DND-41 (cell line): ENCODE measurements at regions not wholly inside any gene's neighbourhood (a gene's known extent, or its start where the extent isn't known, plus 50 kb on each side); places are given as distances from the start of the nearest gene placed in this dataset.

Experiments
- ATAC-seq: fragments of 200-7000 bp; cut with Tn5 transposase; 3 replicates; pipeline ENCODE4 v1.9.1; 2021; ENCODE audit warnings: low read depth; ENCODE audit not compliant: insufficient read depth
- DNase-seq: peaks from one replicate; pipeline ENCODE4 v3.0.0-alpha.2; 2020
- H2AFZ ChIP-seq: 2 replicates; pipeline ENCODE4 v1.6.0; 2012; ENCODE audit warnings: low read depth, low read length
- H3K27ac ChIP-seq: 2 replicates; pipeline ENCODE4 v1.5.1; 2012; ENCODE audit warnings: low read length, inconsistent platforms
- H3K27me3 ChIP-seq: fragments of 200-600 bp; sonication (generic); 2 replicates; pipeline ENCODE4 v1.6.0; 2012; ENCODE audit warnings: low read length, mild to moderate bottlenecking, inconsistent platforms; ENCODE audit not compliant: insufficient read depth, poor library complexity
- H3K36me3 ChIP-seq: 2 replicates; pipeline ENCODE4 v1.5.1; 2012; ENCODE audit warnings: low read length, inconsistent platforms; ENCODE audit not compliant: insufficient read depth
- H3K4me1 ChIP-seq: 2 replicates; pipeline ENCODE4 v1.5.1; 2012; ENCODE audit warnings: mild to moderate bottlenecking, low read length; ENCODE audit not compliant: insufficient read depth
- H3K4me2 ChIP-seq: 2 replicates; pipeline ENCODE4 v1.6.0; 2012; ENCODE audit warnings: mild to moderate bottlenecking, moderate library complexity, low read length, inconsistent platforms; ENCODE audit not compliant: insufficient read depth
- H3K4me3 ChIP-seq, 2 experiments: fragments of 200-600 bp in 1 of 2; shearing (Covaris generic) in 1 of 2; 2 replicates each; pipeline ENCODE4 v1.5.1; 2012 to 2016; ENCODE audit warnings: inconsistent platforms in 2 of 2, low read length in 2 of 2, mild to moderate bottlenecking in 2 of 2, low read depth in 1 of 2, moderate library complexity in 1 of 2
- H3K79me2 ChIP-seq: 2 replicates; pipeline ENCODE4 v1.6.0; 2012; ENCODE audit warnings: low read length, inconsistent platforms; ENCODE audit not compliant: insufficient read depth
- H3K9ac ChIP-seq: 2 replicates; pipeline ENCODE4 v1.6.0; 2012; ENCODE audit warnings: low read depth, mild to moderate bottlenecking, inconsistent platforms, low read length, moderate library complexity
- H3K9me3 ChIP-seq: 2 replicates; pipeline ENCODE4 v1.5.1; 2012; ENCODE audit warnings: low read length, moderate library complexity, mild to moderate bottlenecking, inconsistent platforms; ENCODE audit not compliant: insufficient read depth, severe bottlenecking
- H4K20me1 ChIP-seq: 2 replicates; pipeline ENCODE4 v1.6.0; 2012; ENCODE audit warnings: low read length; ENCODE audit not compliant: insufficient read depth
- CTCF ChIP-seq: IDR thresholded peaks from 2 replicates; pipeline ENCODE4 v1.5.1; 2012; ENCODE audit warnings: borderline replicate concordance, low read length, moderate library complexity, mild to moderate bottlenecking; ENCODE audit not compliant: poor library complexity, severe bottlenecking; ENCODE audit errors: extremely low read depth
- EZH2 ChIP-seq: IDR thresholded peaks from 3 replicates; pipeline ENCODE4 v1.6.1; 2012; ENCODE audit warnings: borderline replicate concordance, low read depth, mild to moderate bottlenecking, moderate library complexity, low read length, inconsistent platforms; ENCODE audit not compliant: severe bottlenecking

- DNase-seq (no peak), ATAC-seq (no peak)
- Histone ChIP-seq H3K4me2 (no peak overlapping the region; the same call in 1 of the 2 replicates), H3K36me3 (no peaks in the 10 kb centered on the region), H3K9me3 (no peaks in the 10 kb centered on the region), H2AFZ (peak overlapping the region; percentile 52), H3K79me2 (no peaks in the 10 kb centered on the region), H3K9ac (no peak overlapping the region), H4K20me1 (no peaks in the 10 kb centered on the region), H3K27ac (no peak overlapping the region), H3K27me3 (no peaks in the 10 kb centered on the region), H3K4me3 (no peak overlapping the region), H3K4me1 (0 out of 2 replicates have a peak, but pooled peaks cover 2% of the 10 kb centered on the region)
- TF ChIP-seq CTCF (no peak), EZH2 (no peak)
These were observed 142.2 kb upstream of the ARID1B start for GRCh38 chr6:156634951-156635371.

- Histone ChIP-seq H3K4me1 (0 out of 2 replicates have a peak, but pooled peaks cover 2% of the 10 kb centered on the region), H3K79me2 (no peaks in the 10 kb centered on the region), H3K4me3 (no peak overlapping the region), H2AFZ (0 out of 2 replicates have a peak overlapping the region, but pooled peaks have one; percentile 36), H3K4me2 (no peak overlapping the region), H4K20me1 (no peaks in the 10 kb centered on the region), H3K27ac (no peak overlapping the region), H3K27me3 (no peaks in the 10 kb centered on the region), H3K36me3 (no peaks in the 10 kb centered on the region), H3K9ac (no peak overlapping the region), H3K9me3 (no peaks in the 10 kb centered on the region)
- TF ChIP-seq CTCF (no peak), EZH2 (no peak)
- ATAC-seq (peak; percentile 50; the same call in 1 of the 3 replicates), DNase-seq (no peak)
These were observed 143.1 kb upstream of the ARID1B start for GRCh38 chr6:156634048-156634447.

- H3K36me3 ChIP-seq: no peaks in the 10 kb centered on the region
- DNase-seq: no peak
- H4K20me1 ChIP-seq: no peaks in the 10 kb centered on the region
- no peak overlapping the region for H3K9ac ChIP-seq
- no peaks in the 10 kb centered on the region for H3K9me3 ChIP-seq
- 0 out of 2 replicates have a peak, but pooled peaks cover 2% of the 10 kb centered on the region for H3K4me1 ChIP-seq
- H2AFZ ChIP-seq: no peak overlapping the region
- no peak for ATAC-seq
- no peak overlapping the region for H3K4me2 ChIP-seq
- TF ChIP-seq EZH2 (no peak), CTCF (no peak)
- H3K27me3 ChIP-seq: no peaks in the 10 kb centered on the region
- H3K79me2 ChIP-seq: no peaks in the 10 kb centered on the region
- H3K27ac ChIP-seq: no peak overlapping the region
- no peak overlapping the region for H3K4me3 ChIP-seq
These were observed 143.9 kb upstream of the ARID1B start for GRCh38 chr6:156633291-156633690.
